Smooth muscle cell of the brain vasculature (primary cell): ENCODE measurements at regions not wholly inside any gene's neighbourhood (a gene's known extent, or its start where the extent isn't known, plus 50 kb on each side); places are given as distances from the start of the nearest gene placed in this dataset.
"Not testable (repeated sequence)": the region's sequence is repeated elsewhere in the genome, so short reads cannot be mapped to it uniquely, and the experiment has no call there.

Source experiments
- DNase-seq: peaks from one replicate; pipeline ENCODE4 v3.0.0-alpha.2; 2012; ENCODE audit warnings: low read depth, low spot score

- DNase-seq: not testable (repeated sequence)
Measured at GRCh38 chrX:63179852-63180251, 171.3 kb downstream of the SPIN4 start.

GRCh38 chrX:63176578-63176977 lies 174.6 kb downstream of the SPIN4 start:
- not testable (repeated sequence) for DNase-seq

GRCh38 chrX:63173841-63174718 lies 177.1 kb downstream of the SPIN4 start:
- DNase-seq: not testable (repeated sequence)

GRCh38 chrX:63169416-63169815 lies 181.7 kb downstream of the SPIN4 start:
- DNase-seq: not testable (repeated sequence)

- not testable (repeated sequence) for DNase-seq
Measured at GRCh38 chrX:63168949-63169348, 182.2 kb downstream of the SPIN4 start.

- DNase-seq: not testable (repeated sequence)
Measured at GRCh38 chrX:63167002-63167401, 184.1 kb downstream of the SPIN4 start.

GRCh38 chrX:63160994-63161393 lies 190.1 kb downstream of the SPIN4 start:
- DNase-seq: not testable (repeated sequence)

GRCh38 chrX:63160340-63160739 lies 190.8 kb downstream of the SPIN4 start:
- DNase-seq: not testable (repeated sequence)

GRCh38 chrX:63145526-63145925 lies 205.6 kb downstream of the SPIN4 start:
- DNase-seq: not testable (repeated sequence)

GRCh38 chrX:63142588-63142987 lies 208.5 kb downstream of the SPIN4 start:
- DNase-seq: not testable (repeated sequence)

- DNase-seq: not testable (repeated sequence)
Measured at GRCh38 chrX:63135859-63136258, 215.3 kb downstream of the SPIN4 start.

- DNase-seq: no peak
Measured at GRCh38 chrX:63128509-63128908, 222.6 kb downstream of the SPIN4 start.

- no peak for DNase-seq
Measured at GRCh38 chrX:63115196-63115595, 235.9 kb downstream of the SPIN4 start.

- no peak for DNase-seq
Measured at GRCh38 chrX:63101879-63102620, 249.1 kb downstream of the SPIN4 start.

- DNase-seq: no peak
Measured at GRCh38 chrX:63058204-63058603, 292.9 kb downstream of the SPIN4 start.

GRCh38 chrX:63050225-63050624 lies 300.9 kb downstream of the SPIN4 start:
- no peak for DNase-seq

GRCh38 chrX:63032811-63033210 lies 318.3 kb downstream of the SPIN4 start:
- DNase-seq: no peak

GRCh38 chrX:63013549-63013948 lies 337.6 kb downstream of the SPIN4 start:
- DNase-seq: no peak

GRCh38 chrX:63012574-63012973 lies 338.6 kb downstream of the SPIN4 start:
- no peak for DNase-seq

- DNase-seq: not testable (repeated sequence)
Measured at GRCh38 chrX:63000196-63000595, 350.9 kb downstream of the SPIN4 start.
